Activated T-cell treated with anti-CD3 and anti-CD28 coated beads for 24 hours (primary cell): ENCODE measurements at regions not wholly inside any gene's neighbourhood (a gene's known extent, or its start where the extent isn't known, plus 50 kb on each side); places are given as distances from the start of the nearest gene placed in this dataset.

Experiments
- DNase-seq: peaks from one replicate; pipeline ENCODE4 v3.0.0-alpha.2; 2020; ENCODE audit warnings: low read depth

GRCh38 chr5:165196961-165197360, 1691.5 kb downstream of the MAT2B start:
- DNase-seq, result no peak

- no peak for DNase-seq
These were observed 1696.0 kb downstream of the MAT2B start for GRCh38 chr5:165201369-165201768.

- no peak for DNase-seq
These were observed 1696.5 kb downstream of the MAT2B start for GRCh38 chr5:165201771-165202518.

- DNase-seq, result no peak
These were observed 1697.1 kb downstream of the MAT2B start for GRCh38 chr5:165202519-165202910.

- no peak for DNase-seq
These were observed 1703.8 kb downstream of the MAT2B start for GRCh38 chr5:165209101-165209727.

GRCh38 chr5:165224366-165225045, 1719.1 kb downstream of the MAT2B start:
- no peak for DNase-seq

GRCh38 chr5:165227515-165227914, 1722.1 kb downstream of the MAT2B start:
- no peak for DNase-seq

GRCh38 chr5:165228184-165228583, 1722.8 kb downstream of the MAT2B start:
- no peak for DNase-seq

GRCh38 chr5:165231821-165232508, 1726.5 kb downstream of the MAT2B start:
- no peak for DNase-seq

GRCh38 chr5:165232509-165233028, 1727.2 kb downstream of the MAT2B start:
- DNase-seq, result no peak

- DNase-seq, result no peak
These were observed 1736.4 kb downstream of the MAT2B start for GRCh38 chr5:165241811-165242210.

- DNase-seq, result no peak
These were observed 1737.2 kb downstream of the MAT2B start for GRCh38 chr5:165242646-165243045.

GRCh38 chr5:165244407-165244806, 1739.0 kb downstream of the MAT2B start:
- no peak for DNase-seq

GRCh38 chr5:165258197-165258771, 1752.9 kb downstream of the MAT2B start:
- DNase-seq, result no peak

- no peak for DNase-seq
These were observed 1755.0 kb downstream of the MAT2B start for GRCh38 chr5:165260426-165260825.

GRCh38 chr5:165263536-165263935, 1758.1 kb downstream of the MAT2B start:
- DNase-seq, result no peak

- no peak for DNase-seq
These were observed 1761.5 kb downstream of the MAT2B start for GRCh38 chr5:165266939-165267338.

- no peak for DNase-seq
These were observed 1767.0 kb downstream of the MAT2B start for GRCh38 chr5:165272436-165272835.

GRCh38 chr5:165277661-165278060, 1772.2 kb downstream of the MAT2B start:
- DNase-seq, result no peak

GRCh38 chr5:165282491-165282890, 1777.1 kb downstream of the MAT2B start:
- no peak for DNase-seq

GRCh38 chr5:165286692-165287091, 1781.3 kb downstream of the MAT2B start:
- DNase-seq, result no peak

GRCh38 chr5:165290535-165290934, 1785.1 kb downstream of the MAT2B start:
- no peak for DNase-seq
